ENCODE measurements at regions not wholly inside any gene's neighbourhood (a gene's known extent, or its start where the extent isn't known, plus 50 kb on each side); places are given as distances from the start of the nearest gene placed in this dataset.

GRCh38 chr4:171246948-171247347 is 566.3 kb upstream of the GALNTL6 start:
- TF ChIP-seq, protein P1, sequence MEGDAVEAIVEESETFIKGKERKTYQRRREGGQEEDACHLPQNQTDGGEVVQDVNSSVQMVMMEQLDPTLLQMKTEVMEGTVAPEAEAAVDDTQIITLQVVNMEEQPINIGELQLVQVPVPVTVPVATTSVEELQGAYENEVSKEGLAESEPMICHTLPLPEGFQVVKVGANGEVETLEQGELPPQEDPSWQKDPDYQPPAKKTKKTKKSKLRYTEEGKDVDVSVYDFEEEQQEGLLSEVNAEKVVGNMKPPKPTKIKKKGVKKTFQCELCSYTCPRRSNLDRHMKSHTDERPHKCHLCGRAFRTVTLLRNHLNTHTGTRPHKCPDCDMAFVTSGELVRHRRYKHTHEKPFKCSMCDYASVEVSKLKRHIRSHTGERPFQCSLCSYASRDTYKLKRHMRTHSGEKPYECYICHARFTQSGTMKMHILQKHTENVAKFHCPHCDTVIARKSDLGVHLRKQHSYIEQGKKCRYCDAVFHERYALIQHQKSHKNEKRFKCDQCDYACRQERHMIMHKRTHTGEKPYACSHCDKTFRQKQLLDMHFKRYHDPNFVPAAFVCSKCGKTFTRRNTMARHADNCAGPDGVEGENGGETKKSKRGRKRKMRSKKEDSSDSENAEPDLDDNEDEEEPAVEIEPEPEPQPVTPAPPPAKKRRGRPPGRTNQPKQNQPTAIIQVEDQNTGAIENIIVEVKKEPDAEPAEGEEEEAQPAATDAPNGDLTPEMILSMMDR (conservative IDR thresholded peaks at IDR 0.05; ENCODE audit: low read depth in 2 of 2), result no peak
- TF ChIP-seq POLR2AphosphoS5 (IDR thresholded peaks at IDR 0.05; ENCODE audit: low read depth) (no peak), JUNB (IDR thresholded peaks at IDR 0.05; ENCODE audit: unreplicated experiment) (no peak)

Data from GM23338 (cell line).